ENCODE measurements at regions not wholly inside any gene's neighbourhood (a gene's known extent, or its start where the extent isn't known, plus 50 kb on each side); places are given as distances from the start of the nearest gene placed in this dataset.

DNA sequence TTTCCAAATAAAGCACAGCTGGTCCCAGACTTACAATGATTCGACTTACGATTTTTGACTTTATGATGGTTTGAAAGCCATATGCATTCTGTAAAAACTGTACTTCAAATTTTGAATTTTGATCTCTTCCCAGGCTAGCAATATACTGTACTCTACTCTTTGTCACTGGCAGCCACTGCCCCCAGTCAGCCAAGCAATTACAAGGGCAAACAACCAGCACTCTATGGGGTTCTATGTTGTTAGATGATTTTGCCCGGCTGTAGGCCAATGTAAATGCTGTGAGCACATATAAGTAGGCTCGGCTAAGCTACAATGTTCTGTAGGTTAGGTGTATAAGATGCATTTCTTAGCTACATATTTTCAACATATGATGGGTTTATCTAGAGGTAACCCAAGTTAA, 217.3 kb downstream of the RAB38 start:
- Histone ChIP-seq H3K36me3 (ENCODE audit: insufficient read depth) (no peaks in the 10 kb centered on the region), H3K4me2 (no peak overlapping the region), H3K27ac (ENCODE audit: low read depth) (no peak overlapping the region), H3F3A (replicated peaks; ENCODE audit: low read depth) (no peaks in the 10 kb centered on the region), H2AFZ (no peak overlapping the region), H3K4me3 (no peak overlapping the region), H4K20me1 (replicated peaks; ENCODE audit: insufficient read depth) (no peaks in the 10 kb centered on the region), H3K9me2 (ENCODE audit: insufficient read depth) (0 out of 2 replicates have a peak, but pooled peaks cover 24% of the 10 kb centered on the region), H3K27me3 (ENCODE audit: insufficient read depth) (no peaks in the 10 kb centered on the region), H3K4me1 (ENCODE audit: insufficient read depth) (no peaks in the 10 kb centered on the region), H3K79me2 (replicated peaks; ENCODE audit: insufficient read depth) (no peaks in the 10 kb centered on the region)
- no peak for TF ChIP-seq EZH2phosphoT487 (IDR thresholded peaks at IDR 0.05; ENCODE audit: unreplicated experiment)
- TF ChIP-seq EZH2 (IDR thresholded peaks at IDR 0.05; ENCODE audit: low read depth, unreplicated experiment), result no peak
- TF ChIP-seq, protein P1, sequence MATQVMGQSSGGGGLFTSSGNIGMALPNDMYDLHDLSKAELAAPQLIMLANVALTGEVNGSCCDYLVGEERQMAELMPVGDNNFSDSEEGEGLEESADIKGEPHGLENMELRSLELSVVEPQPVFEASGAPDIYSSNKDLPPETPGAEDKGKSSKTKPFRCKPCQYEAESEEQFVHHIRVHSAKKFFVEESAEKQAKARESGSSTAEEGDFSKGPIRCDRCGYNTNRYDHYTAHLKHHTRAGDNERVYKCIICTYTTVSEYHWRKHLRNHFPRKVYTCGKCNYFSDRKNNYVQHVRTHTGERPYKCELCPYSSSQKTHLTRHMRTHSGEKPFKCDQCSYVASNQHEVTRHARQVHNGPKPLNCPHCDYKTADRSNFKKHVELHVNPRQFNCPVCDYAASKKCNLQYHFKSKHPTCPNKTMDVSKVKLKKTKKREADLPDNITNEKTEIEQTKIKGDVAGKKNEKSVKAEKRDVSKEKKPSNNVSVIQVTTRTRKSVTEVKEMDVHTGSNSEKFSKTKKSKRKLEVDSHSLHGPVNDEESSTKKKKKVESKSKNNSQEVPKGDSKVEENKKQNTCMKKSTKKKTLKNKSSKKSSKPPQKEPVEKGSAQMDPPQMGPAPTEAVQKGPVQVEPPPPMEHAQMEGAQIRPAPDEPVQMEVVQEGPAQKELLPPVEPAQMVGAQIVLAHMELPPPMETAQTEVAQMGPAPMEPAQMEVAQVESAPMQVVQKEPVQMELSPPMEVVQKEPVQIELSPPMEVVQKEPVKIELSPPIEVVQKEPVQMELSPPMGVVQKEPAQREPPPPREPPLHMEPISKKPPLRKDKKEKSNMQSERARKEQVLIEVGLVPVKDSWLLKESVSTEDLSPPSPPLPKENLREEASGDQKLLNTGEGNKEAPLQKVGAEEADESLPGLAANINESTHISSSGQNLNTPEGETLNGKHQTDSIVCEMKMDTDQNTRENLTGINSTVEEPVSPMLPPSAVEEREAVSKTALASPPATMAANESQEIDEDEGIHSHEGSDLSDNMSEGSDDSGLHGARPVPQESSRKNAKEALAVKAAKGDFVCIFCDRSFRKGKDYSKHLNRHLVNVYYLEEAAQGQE (IDR thresholded peaks at IDR 0.05; ENCODE audit: unreplicated experiment), result no peak
- no peak for TF ChIP-seq STAT1 (IDR thresholded peaks at IDR 0.05; ENCODE audit: unreplicated experiment)
- TF ChIP-seq, protein P2, sequence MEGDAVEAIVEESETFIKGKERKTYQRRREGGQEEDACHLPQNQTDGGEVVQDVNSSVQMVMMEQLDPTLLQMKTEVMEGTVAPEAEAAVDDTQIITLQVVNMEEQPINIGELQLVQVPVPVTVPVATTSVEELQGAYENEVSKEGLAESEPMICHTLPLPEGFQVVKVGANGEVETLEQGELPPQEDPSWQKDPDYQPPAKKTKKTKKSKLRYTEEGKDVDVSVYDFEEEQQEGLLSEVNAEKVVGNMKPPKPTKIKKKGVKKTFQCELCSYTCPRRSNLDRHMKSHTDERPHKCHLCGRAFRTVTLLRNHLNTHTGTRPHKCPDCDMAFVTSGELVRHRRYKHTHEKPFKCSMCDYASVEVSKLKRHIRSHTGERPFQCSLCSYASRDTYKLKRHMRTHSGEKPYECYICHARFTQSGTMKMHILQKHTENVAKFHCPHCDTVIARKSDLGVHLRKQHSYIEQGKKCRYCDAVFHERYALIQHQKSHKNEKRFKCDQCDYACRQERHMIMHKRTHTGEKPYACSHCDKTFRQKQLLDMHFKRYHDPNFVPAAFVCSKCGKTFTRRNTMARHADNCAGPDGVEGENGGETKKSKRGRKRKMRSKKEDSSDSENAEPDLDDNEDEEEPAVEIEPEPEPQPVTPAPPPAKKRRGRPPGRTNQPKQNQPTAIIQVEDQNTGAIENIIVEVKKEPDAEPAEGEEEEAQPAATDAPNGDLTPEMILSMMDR (conservative IDR thresholded peaks at IDR 0.05; ENCODE audit: low read depth in 2 of 2), result no peak
- no peak for TF ChIP-seq CREB1 (CRISPR knock-in tag; IDR thresholded peaks at IDR 0.05; ENCODE audit: low read depth)
- TF ChIP-seq ZNF114 (CRISPR knock-in tag; IDR thresholded peaks at IDR 0.05), result no peak
- TF ChIP-seq NANOG (IDR thresholded peaks at IDR 0.05; ENCODE audit: borderline replicate concordance), result no peak
- TF ChIP-seq JUNB (IDR thresholded peaks at IDR 0.05; ENCODE audit: unreplicated experiment), result no peak
- TF ChIP-seq, protein P3, sequence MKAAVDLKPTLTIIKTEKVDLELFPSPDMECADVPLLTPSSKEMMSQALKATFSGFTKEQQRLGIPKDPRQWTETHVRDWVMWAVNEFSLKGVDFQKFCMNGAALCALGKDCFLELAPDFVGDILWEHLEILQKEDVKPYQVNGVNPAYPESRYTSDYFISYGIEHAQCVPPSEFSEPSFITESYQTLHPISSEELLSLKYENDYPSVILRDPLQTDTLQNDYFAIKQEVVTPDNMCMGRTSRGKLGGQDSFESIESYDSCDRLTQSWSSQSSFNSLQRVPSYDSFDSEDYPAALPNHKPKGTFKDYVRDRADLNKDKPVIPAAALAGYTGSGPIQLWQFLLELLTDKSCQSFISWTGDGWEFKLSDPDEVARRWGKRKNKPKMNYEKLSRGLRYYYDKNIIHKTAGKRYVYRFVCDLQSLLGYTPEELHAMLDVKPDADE (IDR thresholded peaks at IDR 0.05), result no peak
- TF ChIP-seq, protein P4, sequence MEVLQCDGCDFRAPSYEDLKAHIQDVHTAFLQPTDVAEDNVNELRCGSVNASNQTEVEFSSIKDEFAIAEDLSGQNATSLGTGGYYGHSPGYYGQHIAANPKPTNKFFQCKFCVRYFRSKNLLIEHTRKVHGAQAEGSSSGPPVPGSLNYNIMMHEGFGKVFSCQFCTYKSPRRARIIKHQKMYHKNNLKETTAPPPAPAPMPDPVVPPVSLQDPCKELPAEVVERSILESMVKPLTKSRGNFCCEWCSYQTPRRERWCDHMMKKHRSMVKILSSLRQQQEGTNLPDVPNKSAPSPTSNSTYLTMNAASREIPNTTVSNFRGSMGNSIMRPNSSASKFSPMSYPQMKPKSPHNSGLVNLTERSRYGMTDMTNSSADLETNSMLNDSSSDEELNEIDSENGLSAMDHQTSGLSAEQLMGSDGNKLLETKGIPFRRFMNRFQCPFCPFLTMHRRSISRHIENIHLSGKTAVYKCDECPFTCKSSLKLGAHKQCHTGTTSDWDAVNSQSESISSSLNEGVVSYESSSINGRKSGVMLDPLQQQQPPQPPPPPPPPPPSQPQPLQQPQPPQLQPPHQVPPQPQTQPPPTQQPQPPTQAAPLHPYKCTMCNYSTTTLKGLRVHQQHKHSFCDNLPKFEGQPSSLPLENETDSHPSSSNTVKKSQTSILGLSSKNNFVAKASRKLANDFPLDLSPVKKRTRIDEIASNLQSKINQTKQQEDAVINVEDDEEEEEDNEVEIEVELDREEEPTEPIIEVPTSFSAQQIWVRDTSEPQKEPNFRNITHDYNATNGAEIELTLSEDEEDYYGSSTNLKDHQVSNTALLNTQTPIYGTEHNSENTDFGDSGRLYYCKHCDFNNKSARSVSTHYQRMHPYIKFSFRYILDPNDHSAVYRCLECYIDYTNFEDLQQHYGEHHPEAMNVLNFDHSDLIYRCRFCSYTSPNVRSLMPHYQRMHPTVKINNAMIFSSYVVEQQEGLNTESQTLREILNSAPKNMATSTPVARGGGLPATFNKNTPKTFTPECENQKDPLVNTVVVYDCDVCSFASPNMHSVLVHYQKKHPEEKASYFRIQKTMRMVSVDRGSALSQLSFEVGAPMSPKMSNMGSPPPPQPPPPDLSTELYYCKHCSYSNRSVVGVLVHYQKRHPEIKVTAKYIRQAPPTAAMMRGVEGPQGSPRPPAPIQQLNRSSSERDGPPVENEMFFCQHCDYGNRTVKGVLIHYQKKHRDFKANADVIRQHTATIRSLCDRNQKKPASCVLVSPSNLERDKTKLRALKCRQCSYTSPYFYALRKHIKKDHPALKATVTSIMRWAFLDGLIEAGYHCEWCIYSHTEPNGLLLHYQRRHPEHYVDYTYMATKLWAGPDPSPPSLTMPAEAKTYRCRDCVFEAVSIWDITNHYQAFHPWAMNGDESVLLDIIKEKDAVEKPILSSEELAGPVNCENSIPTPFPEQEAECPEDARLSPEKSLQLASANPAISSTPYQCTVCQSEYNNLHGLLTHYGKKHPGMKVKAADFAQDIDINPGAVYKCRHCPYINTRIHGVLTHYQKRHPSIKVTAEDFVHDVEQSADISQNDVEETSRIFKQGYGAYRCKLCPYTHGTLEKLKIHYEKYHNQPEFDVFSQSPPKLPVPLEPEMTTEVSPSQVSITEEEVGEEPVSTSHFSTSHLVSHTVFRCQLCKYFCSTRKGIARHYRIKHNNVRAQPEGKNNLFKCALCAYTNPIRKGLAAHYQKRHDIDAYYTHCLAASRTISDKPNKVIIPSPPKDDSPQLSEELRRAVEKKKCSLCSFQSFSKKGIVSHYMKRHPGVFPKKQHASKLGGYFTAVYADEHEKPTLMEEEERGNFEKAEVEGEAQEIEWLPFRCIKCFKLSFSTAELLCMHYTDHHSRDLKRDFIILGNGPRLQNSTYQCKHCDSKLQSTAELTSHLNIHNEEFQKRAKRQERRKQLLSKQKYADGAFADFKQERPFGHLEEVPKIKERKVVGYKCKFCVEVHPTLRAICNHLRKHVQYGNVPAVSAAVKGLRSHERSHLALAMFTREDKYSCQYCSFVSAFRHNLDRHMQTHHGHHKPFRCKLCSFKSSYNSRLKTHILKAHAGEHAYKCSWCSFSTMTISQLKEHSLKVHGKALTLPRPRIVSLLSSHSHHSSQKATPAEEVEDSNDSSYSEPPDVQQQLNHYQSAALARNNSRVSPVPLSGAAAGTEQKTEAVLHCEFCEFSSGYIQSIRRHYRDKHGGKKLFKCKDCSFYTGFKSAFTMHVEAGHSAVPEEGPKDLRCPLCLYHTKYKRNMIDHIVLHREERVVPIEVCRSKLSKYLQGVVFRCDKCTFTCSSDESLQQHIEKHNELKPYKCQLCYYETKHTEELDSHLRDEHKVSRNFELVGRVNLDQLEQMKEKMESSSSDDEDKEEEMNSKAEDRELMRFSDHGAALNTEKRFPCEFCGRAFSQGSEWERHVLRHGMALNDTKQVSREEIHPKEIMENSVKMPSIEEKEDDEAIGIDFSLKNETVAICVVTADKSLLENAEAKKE (CRISPR knock-in tag; IDR thresholded peaks at IDR 0.05), result no peak
- TF ChIP-seq ZNF331 (CRISPR knock-in tag; IDR thresholded peaks at IDR 0.05; ENCODE audit: low read depth), result no peak
- TF ChIP-seq POLR2AphosphoS5 (IDR thresholded peaks at IDR 0.05; ENCODE audit: low read depth), result no peak
- Mint-ChIP-seq H3K4me1 (no peaks in the 10 kb centered on the region), H3K4me3 (no peak overlapping the region), H3K36me3 (ENCODE audit: low read depth) (no peaks in the 10 kb centered on the region), H3K27me3 (ENCODE audit: insufficient read depth, low read depth, poor library complexity) (no peaks in the 10 kb centered on the region), H3K27ac (no peak overlapping the region), H3K9me3 (no peaks in the 10 kb centered on the region)
- ATAC-seq, result no peak
- DNase-seq (ENCODE audit: low spot score), result no peak

Data from GM23338 (cell line).